Myocyte (in vitro differentiated cells): ENCODE measurements at regions not wholly inside any gene's neighbourhood (a gene's known extent, or its start where the extent isn't known, plus 50 kb on each side); places are given as distances from the start of the nearest gene placed in this dataset.
"Not testable (repeated sequence)": the region's sequence is repeated elsewhere in the genome, so short reads cannot be mapped to it uniquely, and the experiment has no call there.

Source experiments
- DNase-seq: peaks from one replicate; pipeline ENCODE4 v3.0.0-alpha.2; 2012; ENCODE audit warnings: low read depth

DNA sequence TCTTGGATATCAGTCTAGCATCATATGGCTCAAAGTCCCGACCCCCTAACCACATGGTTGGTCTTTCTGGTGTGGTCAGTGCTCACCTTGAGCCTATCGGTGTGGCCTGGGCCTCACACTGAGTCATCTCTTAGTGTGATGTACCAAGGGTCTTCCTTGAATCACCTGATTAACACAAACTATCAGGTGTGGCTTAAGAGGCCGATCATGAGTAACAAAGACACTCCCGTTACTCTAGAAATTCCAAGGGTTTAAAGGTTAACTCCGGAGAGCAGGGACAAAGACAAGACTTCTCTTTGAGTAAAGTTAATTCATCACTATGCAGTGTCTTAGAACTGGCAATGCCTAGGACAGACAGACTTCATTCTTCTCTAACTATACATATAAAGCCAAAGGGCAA is 52.3 kb upstream of the ARMC3 start:
- no peak for DNase-seq

GRCh38 chr10:22874189-22874854 is 53.5 kb upstream of the ARMC3 start:
- DNase-seq, result peak; percentile 53

GRCh38 chr10:22856444-22857074 is 71.3 kb upstream of the ARMC3 start:
- no peak for DNase-seq

GRCh38 chr10:22854935-22855421 is 72.9 kb upstream of the ARMC3 start:
- DNase-seq, result peak; percentile 90

DNA sequence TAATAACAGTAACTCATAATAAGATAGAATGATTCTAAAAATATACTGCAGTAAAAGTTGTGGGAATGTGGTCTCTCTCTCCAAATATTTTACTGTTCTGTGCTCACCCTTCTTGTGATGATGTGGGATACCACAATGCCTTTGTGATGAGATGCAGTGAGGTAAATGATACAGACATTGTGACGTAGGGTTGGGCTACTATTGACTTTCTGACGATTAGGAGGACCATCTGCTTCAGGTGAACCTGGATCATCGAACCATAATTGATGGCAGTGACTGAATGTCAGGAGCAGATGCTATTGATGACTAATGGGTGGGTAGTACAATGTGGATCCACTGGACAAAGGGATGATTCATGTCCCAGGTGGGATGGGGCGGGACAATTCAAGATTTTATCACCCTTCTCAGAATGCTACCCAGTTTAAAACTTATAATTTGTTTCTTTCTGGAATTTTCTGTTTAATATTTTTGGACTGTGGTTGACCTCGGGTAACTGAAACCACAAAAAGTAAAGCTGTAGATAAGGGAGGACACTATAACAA is 73.9 kb upstream of the ARMC3 start:
- DNase-seq, result peak; percentile 46

- no peak for DNase-seq
Observed at GRCh38 chr10:22852712-22853353, 75.0 kb upstream of the ARMC3 start.

DNA sequence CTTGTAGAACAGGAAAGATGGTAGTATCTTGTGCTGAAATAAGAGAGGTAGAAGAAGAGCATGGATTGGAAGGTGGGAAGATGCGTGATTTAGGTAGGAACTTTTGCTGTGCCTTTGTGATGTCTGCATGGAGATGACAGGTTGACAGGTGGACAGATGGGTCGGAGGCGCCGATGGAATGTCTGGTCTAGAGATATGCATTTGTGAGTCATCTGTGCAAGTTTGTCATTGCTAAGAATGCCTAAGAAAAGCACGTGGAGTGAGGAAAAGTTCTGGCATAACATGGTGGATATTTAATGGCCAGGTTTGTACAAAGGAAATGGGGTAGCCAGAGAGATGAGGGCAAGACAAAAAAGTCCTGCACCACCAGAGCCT is 76.0 kb upstream of the ARMC3 start:
- peak; percentile 14 for DNase-seq

DNA sequence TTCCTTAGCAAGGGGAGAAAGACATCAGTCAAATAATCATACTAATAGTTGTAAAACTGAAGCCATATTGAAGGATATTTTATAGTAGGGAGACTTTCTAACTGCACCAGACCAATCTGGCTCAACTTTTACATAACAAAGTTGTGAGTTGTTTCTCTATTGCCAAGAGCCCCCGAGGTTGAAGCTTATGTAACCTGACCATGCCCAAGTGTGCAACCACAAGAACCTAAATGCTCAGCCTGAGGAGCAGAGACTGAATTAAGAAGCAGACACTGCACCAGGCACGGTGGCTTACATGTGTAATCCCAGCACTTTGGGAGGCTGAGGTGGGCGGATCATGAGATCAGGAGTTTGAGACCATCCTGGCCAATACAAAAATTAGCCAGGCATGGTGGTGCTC is 77.3 kb upstream of the ARMC3 start:
- DNase-seq, result peak; percentile 40

DNA sequence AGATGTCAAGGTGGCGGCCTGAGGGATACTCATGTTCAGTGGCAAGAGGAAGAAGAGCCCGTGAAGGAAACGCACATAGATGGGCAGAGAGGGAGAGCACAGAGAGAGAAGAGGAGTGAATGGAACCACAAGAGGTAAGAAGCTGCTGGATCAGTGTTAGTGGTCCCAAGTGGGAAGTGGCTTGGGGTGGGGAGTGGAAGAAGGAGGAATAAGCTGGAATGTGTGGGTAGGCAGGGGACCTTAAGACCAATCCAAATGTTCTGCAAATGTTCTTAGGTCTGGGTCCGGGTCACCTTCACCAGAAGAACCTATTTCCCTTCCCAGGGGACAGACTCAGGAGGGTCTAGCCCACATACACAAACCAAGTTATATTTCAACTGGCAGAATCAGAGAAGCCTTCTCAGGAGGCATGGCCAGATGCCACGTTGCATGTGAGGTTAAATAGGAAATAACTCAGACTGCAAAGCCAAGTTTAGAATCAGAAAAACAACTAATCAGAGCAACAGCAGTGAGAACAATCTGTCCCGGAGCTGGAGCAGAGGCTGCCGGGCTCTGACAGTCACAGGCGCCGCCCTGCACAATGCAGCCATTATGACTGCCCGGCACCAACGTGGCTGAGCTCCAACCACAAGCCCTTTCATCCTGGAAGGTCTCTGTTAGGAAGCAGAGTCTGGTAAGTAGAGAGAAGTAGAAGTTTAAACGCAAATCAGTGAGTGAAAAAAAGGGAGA is 78.6 kb upstream of the ARMC3 start:
- DNase-seq, result peak; percentile 63

DNA sequence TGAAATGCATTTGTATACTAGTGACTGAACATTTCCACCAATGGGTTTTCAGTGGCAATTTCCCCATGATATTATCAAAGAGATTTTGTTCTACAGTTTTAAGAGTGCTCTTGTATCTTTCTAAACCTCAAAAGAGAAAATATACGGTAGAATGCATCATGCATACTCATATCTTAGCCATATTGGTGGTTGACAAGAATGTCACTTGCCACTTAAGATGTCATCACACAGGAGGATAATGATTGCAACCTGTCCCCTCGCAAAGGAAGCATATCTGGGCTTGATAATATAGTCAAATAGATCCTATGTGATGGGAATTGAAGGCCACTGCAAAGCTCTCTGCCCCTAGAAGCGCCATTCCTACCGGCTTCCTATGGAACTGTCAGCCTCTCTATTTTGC is 79.3 kb upstream of the ARMC3 start:
- no peak for DNase-seq

- no peak for DNase-seq
Observed at GRCh38 chr10:22846294-22846693, 81.6 kb upstream of the ARMC3 start.

DNA sequence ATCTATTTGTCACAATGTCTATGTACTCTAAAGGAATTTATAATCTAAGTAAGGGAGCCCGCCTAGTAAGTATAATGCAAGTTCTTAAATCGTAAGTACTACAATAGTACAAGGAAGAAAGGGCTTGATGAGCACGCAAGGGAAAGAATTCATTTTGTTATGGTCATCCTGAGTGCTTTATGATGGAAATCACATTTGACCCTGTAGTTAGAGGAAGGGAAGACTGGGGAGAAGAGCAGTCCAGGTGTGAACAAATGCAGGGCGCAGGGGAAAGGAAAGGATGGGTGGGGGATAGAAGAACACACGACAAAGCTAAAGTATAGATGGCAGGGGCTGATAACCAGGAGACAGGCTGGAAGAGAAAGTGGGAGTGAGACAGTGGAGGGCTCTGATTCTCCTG is 88.2 kb upstream of the ARMC3 start:
- no peak for DNase-seq

GRCh38 chr10:22837771-22838170 is 90.1 kb upstream of the ARMC3 start:
- DNase-seq, result no peak

DNA sequence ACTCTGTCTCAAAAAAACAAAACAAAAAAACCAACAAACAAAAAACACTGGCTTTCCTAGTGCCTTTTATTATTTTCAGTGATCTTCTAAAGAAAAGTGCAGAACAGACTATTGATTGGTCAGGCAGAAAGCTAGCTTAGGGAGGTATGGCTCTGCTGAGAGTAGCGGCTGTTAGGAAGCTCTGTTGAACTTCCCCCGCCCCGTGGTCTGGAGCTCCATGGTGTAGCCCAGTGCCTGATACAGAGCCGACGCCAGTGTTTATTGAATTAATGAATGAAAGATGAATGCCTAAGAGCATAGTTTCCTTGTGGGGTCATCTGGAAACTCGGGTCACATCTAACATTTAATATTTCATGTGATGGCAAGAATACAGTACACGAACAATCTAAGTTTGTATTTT is 90.5 kb upstream of the ARMC3 start:
- DNase-seq, result no peak

DNA sequence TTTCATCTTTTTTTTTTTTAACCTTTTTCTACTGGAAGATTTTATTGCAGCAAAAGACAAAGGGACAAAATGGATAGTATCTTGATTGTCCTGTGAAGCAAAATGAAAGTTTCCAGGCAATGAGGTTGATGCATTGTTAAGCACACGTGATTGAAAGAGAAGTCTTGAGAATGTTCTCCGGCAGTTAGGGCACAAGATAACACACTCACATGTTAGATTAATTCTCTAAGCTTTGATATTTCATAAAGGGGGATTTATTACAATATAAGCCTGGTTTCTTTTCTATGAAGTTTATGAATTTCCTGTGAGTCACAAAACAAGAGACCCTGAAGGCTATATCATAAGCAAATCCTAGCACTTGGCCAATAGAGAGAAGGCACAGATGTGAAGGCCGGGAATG is 93.4 kb upstream of the ARMC3 start:
- no peak for DNase-seq

- no peak for DNase-seq
Observed at GRCh38 chr10:22833781-22834180, 94.1 kb upstream of the ARMC3 start.

DNA sequence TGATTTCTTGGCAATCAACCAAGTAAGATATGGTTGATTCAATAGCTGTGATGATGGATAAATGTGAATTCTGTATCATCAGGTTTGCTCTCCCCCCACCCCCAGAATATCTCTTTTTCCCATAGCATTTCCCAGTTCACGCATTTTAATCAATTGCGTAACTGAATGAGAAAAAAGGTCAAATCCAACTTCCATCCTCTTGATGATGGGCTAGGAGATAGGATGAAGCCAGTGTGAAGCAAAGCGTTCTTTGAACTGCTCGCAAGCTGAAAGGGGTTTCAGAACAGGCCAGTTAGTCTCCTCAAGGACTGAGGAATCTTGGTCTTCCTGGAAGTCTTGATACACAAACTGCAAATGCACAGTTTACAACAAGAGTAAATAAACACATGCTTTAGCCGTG is 94.5 kb upstream of the ARMC3 start:
- DNase-seq, result no peak

DNA sequence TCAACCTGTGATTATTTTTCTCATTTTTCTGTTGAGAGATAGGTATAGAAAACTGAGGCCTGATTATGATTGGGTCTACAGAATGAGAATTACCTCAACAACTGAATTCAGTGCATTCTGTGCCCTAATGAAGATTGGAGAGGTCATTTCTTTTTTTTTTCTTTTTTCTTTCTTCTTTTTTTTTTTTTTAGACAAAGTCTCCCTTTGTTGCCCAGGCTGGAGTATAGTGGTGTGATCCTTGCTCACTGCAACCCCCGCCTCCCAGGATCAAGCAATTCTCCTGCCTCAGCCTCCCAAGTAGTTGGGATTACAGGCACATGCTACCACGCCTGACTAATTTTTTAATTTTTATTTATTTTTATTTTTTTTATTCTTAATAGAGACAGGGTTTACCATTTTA is 95.0 kb upstream of the ARMC3 start:
- DNase-seq, result no peak

GRCh38 chr10:22832066-22832602 is 95.7 kb upstream of the ARMC3 start:
- no peak for DNase-seq

DNA sequence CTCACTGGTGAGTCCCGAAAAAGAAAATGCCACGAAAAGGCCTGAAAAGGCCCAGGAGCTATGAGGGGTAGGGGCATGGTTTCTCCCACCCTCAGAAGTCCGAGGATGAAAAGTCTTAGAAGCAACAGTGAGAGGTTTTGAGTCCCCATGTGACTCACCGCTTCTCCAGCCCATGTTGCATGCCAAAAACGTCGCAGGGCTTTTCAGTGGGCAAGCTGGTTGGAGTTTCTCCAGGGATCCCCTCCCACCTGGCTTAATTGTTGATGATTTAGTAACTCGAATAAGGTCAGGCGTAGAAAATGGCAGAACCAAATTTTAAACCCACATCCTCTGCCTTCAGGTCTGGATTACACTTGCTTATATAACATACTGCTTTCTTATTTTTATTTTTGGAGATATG is 96.3 kb upstream of the ARMC3 start:
- DNase-seq, result peak; percentile 59

GRCh38 chr10:22828712-22829111 is 99.1 kb upstream of the ARMC3 start:
- not testable (repeated sequence) for DNase-seq

DNA sequence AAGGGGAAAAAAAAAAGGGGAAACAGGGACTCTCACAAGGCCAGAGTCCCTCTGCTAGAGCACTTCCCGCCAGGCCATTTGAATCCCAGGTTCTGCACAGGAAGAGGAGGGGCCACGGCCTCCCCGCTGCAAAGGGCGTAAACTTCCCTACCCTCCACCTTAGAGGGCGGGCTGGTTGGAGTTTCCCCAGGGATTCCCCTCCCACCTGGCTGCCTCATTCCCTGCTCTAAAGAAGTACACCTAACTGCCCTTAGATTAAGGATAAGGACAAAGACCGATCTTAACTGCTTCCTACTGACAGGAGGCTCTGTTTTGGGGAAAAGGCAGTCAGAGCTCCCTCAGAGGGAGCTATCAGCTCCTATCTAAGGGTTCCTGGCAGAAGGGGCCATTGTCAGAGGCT is 102.0 kb upstream of the ARMC3 start:
- no peak for DNase-seq
